ENCODE measurements at regions not wholly inside any gene's neighbourhood (a gene's known extent, or its start where the extent isn't known, plus 50 kb on each side); places are given as distances from the start of the nearest gene placed in this dataset.

- DNase-seq (ENCODE audit: extremely low read depth, low read depth) = no peak
- no peak for TF ChIP-seq CTCF (IDR thresholded peaks at IDR 0.05; ENCODE audit: low read depth, low read length)
Measured at GRCh38 chr7:41198502-41198901, 504.4 kb downstream of the INHBA start.

- no peak for DNase-seq (ENCODE audit: extremely low read depth, low read depth)
- TF ChIP-seq CTCF (IDR thresholded peaks at IDR 0.05; ENCODE audit: low read depth, low read length) = no peak
Measured at GRCh38 chr7:41197769-41198168, 505.1 kb downstream of the INHBA start.

GRCh38 chr7:41193738-41194282 lies 509.1 kb downstream of the INHBA start:
- no peak for TF ChIP-seq CTCF (IDR thresholded peaks at IDR 0.05; ENCODE audit: low read depth, low read length)
- DNase-seq (ENCODE audit: extremely low read depth, low read depth) = no peak

GRCh38 chr7:41190581-41190980 lies 512.3 kb downstream of the INHBA start:
- DNase-seq (ENCODE audit: extremely low read depth, low read depth) = no peak
- no peak for TF ChIP-seq CTCF (IDR thresholded peaks at IDR 0.05; ENCODE audit: low read depth, low read length)

- no peak for TF ChIP-seq CTCF (IDR thresholded peaks at IDR 0.05; ENCODE audit: low read depth, low read length)
- DNase-seq (ENCODE audit: extremely low read depth, low read depth) = peak; percentile 27
Measured at GRCh38 chr7:41189866-41190265, 513.0 kb downstream of the INHBA start.

GRCh38 chr7:41188163-41189130 lies 514.4 kb downstream of the INHBA start:
- no peak for TF ChIP-seq CTCF (IDR thresholded peaks at IDR 0.05; ENCODE audit: low read depth, low read length)
- DNase-seq (ENCODE audit: extremely low read depth, low read depth) = peak; percentile 16

GRCh38 chr7:41187322-41187721 lies 515.6 kb downstream of the INHBA start:
- no peak for TF ChIP-seq CTCF (IDR thresholded peaks at IDR 0.05; ENCODE audit: low read depth, low read length)

More at GRCh38 chr7:41187322-41187721, 515.6 kb downstream of the INHBA start:
- DNase-seq (ENCODE audit: extremely low read depth, low read depth) = no peak
